HEK293T (cell line): ENCODE measurements at regions not wholly inside any gene's neighbourhood (a gene's known extent, or its start where the extent isn't known, plus 50 kb on each side); places are given as distances from the start of the nearest gene placed in this dataset.

ENCODE experiments used
- ARNT ChIP-seq: fragments of 450-650 bp; IDR thresholded peaks from 2 replicates; pipeline ENCODE4 v1.6.1; 2017; ENCODE audit warnings: mild to moderate bottlenecking
- BHLHE40 ChIP-seq: fragments of 450-650 bp; IDR thresholded peaks from 2 replicates; pipeline ENCODE4 v1.6.1; 2016; ENCODE audit warnings: mild to moderate bottlenecking, moderate library complexity, borderline replicate concordance
- ELF4 ChIP-seq: fragments of 450-650 bp; IDR thresholded peaks from 2 replicates; pipeline ENCODE4 v1.6.1; 2017; ENCODE audit warnings: antibody characterized with exemption
- FOXA1 ChIP-seq: fragments of 450-650 bp; IDR thresholded peaks from 2 replicates; pipeline ENCODE4 v1.6.1; 2016; ENCODE audit warnings: mild to moderate bottlenecking
- FOXK2 ChIP-seq: fragments of 450-650 bp; IDR thresholded peaks from 2 replicates; pipeline ENCODE4 v1.6.1; 2016; ENCODE audit warnings: mild to moderate bottlenecking
- FOXM1 ChIP-seq: fragments of 450-650 bp; IDR thresholded peaks from 2 replicates; pipeline ENCODE4 v1.6.1; 2017; ENCODE audit warnings: mild to moderate bottlenecking, borderline replicate concordance
- HDGF ChIP-seq: fragments of 450-650 bp; IDR thresholded peaks from 2 replicates; pipeline ENCODE4 v1.6.1; 2017; ENCODE audit warnings: antibody characterized with exemption, borderline replicate concordance
- L3MBTL2 ChIP-seq: fragments of 450-650 bp; conservative IDR thresholded peaks from 2 replicates; pipeline ENCODE4 v1.6.1; 2016; ENCODE audit warnings: mild to moderate bottlenecking
- NFRKB ChIP-seq: fragments of 450-650 bp; IDR thresholded peaks from 2 replicates; pipeline ENCODE4 v1.6.1; 2016; ENCODE audit warnings: mild to moderate bottlenecking, moderate library complexity
- PKNOX1 ChIP-seq: fragments of 450-650 bp; IDR thresholded peaks from 2 replicates; pipeline ENCODE4 v1.6.1; 2016
- SP1 ChIP-seq: fragments of 450-650 bp; IDR thresholded peaks from 2 replicates; pipeline ENCODE4 v1.6.1; 2017
- SUZ12 ChIP-seq: fragments of 450-650 bp; IDR thresholded peaks from 2 replicates; pipeline ENCODE4 v1.6.1; 2016; ENCODE audit warnings: mild to moderate bottlenecking
- TARDBP ChIP-seq: fragments of 450-650 bp; IDR thresholded peaks from 2 replicates; pipeline ENCODE4 v1.6.1; 2016
- ZNF384 ChIP-seq: fragments of 450-650 bp; IDR thresholded peaks from 2 replicates; pipeline ENCODE4 v1.6.1; 2016

GRCh38 chr7:55644567-55644966, 72.3 kb upstream of the VOPP1 start:
- no peak for TF ChIP-seq ELF4
- no peak for TF ChIP-seq ZNF384
- no peak for TF ChIP-seq SUZ12
- no peak for TF ChIP-seq FOXM1
- TF ChIP-seq SP1, result no peak
- TF ChIP-seq L3MBTL2, result no peak
- TF ChIP-seq BHLHE40, result no peak
- no peak for TF ChIP-seq NFRKB
- TF ChIP-seq FOXA1, result no peak
- no peak for TF ChIP-seq ARNT
- TF ChIP-seq TARDBP, result no peak
- no peak for TF ChIP-seq PKNOX1
- no peak for TF ChIP-seq FOXK2
- no peak for TF ChIP-seq HDGF
